GM23248 (cell line): ENCODE measurements at regions not wholly inside any gene's neighbourhood (a gene's known extent, or its start where the extent isn't known, plus 50 kb on each side); places are given as distances from the start of the nearest gene placed in this dataset.

ENCODE experiments used
- EZH2 ChIP-seq: fragments of 200-600 bp; sonication (generic); IDR thresholded peaks from 2 replicates; pipeline ENCODE4 v1.6.1; 2018; ENCODE audit warnings: antibody characterized with exemption, mild to moderate bottlenecking; ENCODE audit not compliant: insufficient read depth, poor library complexity, severe bottlenecking
- EZH2phosphoT487 ChIP-seq: fragments of 200-600 bp; sonication (generic); IDR thresholded peaks from 2 replicates; pipeline ENCODE4 v1.6.1; 2018; ENCODE audit warnings: antibody characterized with exemption, moderate library complexity, mild to moderate bottlenecking, low read depth; ENCODE audit not compliant: insufficient read depth

DNA sequence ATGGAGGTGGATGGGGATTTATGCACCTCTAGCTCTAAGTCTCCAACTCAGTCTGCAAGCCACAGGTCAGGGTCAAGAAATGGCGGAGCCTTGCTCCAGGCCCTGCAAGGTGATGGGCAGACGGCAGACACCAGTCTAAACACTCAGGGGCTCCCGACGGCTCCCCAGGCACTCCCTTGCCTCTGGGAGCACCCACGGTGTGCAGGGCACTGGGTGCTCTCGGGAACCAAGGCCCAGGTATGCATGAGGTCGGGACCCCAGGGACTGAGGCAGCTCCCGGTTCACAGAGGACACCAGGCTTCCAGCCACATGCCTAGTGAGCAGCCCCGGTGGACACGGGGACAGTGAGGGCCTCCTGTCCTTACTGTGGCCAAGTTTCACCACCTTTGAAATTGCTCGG, 53.1 kb upstream of the TTC34 start:
- TF ChIP-seq EZH2 = no peak
- no peak for TF ChIP-seq EZH2phosphoT487
